Mesodermal cell (in vitro differentiated cells): ENCODE measurements at regions not wholly inside any gene's neighbourhood (a gene's known extent, or its start where the extent isn't known, plus 50 kb on each side); places are given as distances from the start of the nearest gene placed in this dataset.

ENCODE experiments used
- H3K27ac ChIP-seq: 2 replicates; pipeline ENCODE4 v1.7.0; 2013; ENCODE audit warnings: mild to moderate bottlenecking, low read depth, low read length, moderate library complexity; ENCODE audit not compliant: severe bottlenecking
- H3K36me3 ChIP-seq: 2 replicates; pipeline ENCODE4 v1.7.1; 2013; ENCODE audit warnings: mild to moderate bottlenecking, low read length, moderate library complexity; ENCODE audit not compliant: control insufficient read depth, insufficient read depth
- H3K4me1 ChIP-seq: one replicate; pipeline ENCODE4 v1.7.1; 2013; ENCODE audit warnings: mild to moderate bottlenecking, low read length; ENCODE audit not compliant: insufficient read depth, control insufficient read depth, poor library complexity, severe bottlenecking
- H3K4me3 ChIP-seq: 2 replicates; pipeline ENCODE4 v1.7.0; 2013; ENCODE audit warnings: low read length, control low read depth, mild to moderate bottlenecking; ENCODE audit not compliant: insufficient read depth, poor library complexity, severe bottlenecking; ENCODE audit errors: extremely low read depth
- H3K9me3 ChIP-seq: 2 replicates; pipeline ENCODE4 v1.7.1; 2013; ENCODE audit warnings: mild to moderate bottlenecking, low read length, moderate library complexity; ENCODE audit not compliant: control insufficient read depth
- WGBS, 2 experiments: methylation state at CpG; one replicate each; pipeline ENCODE4 v1.1.5; 2013; ENCODE audit warnings: missing lambda C conversion rate in 2 of 2; ENCODE audit not compliant: insufficient coverage in 2 of 2; 5-methylcytosine and 5-hydroxymethylcytosine counted together

DNA sequence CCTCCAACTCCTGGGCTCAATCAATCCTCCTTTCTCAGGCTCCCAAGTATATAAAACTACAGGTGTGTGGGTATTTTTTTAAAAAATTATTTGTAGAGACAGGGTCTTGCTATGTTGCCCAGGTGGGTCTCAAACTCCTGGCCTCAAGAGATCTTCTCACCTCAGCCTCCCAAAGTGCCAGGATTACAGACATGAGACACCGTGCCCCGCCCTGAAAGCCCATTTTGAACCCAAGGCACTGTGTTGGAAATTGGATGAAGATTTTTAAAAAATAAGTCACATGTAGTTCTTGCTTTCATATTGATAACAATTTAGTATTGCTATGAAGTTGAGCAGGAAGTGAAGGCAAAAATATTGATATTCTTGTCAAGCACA, 472.5 kb upstream of the TNP1 start:
- Histone ChIP-seq H3K9me3 (no peaks in the 10 kb centered on the region), H3K27ac (peak overlapping the region; percentile 86), H3K4me1 (peaks cover 21% of the 10 kb centered on the region), H3K4me3 (no peak overlapping the region), H3K36me3 (no peaks in the 10 kb centered on the region)
- WGBS, 2 experiments, result no CpG with 5 or more reads among the region's 2 CpGs

DNA sequence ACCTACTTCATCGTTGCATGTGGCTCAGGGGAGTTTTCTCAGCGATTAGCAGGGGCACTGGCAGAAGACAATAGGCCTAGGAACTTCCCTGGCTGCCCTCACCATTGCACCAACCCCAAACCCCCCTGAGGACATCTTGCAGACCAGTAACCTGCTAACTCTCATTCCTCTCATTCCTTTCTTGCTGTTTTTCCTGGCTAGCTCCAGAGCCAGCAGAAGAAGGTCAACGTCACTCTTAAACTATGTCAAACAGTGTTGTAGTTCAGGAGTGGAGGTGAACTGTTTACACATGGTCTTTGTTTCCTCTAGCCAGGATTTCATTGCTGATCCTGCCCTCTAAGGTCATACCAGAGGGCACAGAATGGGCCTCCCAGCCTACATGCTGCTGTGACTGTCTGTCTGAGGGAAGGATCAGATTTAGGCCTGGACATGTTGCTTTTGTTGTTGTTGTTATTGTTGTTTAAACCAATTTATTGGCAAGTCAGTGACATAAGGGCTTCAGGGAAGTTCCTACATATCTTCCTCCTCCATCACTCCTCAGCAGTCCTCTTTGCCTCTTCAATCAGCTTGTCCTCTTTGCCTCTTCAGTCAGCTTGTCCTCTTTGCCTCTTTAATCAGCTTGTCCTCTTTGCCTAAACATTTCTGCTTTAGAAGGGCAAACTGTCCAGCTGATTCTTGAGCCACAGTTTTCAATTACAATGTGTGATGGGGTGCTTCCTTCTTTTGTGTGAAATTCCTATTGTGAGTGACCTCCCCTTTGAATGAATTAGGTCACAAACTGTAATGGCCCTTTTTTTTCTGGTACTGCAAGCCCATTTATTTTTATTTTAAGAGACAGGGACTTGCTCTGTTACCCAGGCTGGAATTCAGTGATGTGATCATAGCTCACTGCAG, 471.9 kb upstream of the TNP1 start:
- H3K4me1 ChIP-seq, result peaks cover 18% of the 10 kb centered on the region
- H3K27ac ChIP-seq, result peak overlapping the region; percentile 86
- 41% methylated on average over 2 of the region's 3 CpGs; no CpG with 5 or more reads in 1 of the 2 experiments for WGBS, 2 experiments
- no peak overlapping the region for H3K4me3 ChIP-seq
- H3K9me3 ChIP-seq, result no peaks in the 10 kb centered on the region
- no peaks in the 10 kb centered on the region for H3K36me3 ChIP-seq

DNA sequence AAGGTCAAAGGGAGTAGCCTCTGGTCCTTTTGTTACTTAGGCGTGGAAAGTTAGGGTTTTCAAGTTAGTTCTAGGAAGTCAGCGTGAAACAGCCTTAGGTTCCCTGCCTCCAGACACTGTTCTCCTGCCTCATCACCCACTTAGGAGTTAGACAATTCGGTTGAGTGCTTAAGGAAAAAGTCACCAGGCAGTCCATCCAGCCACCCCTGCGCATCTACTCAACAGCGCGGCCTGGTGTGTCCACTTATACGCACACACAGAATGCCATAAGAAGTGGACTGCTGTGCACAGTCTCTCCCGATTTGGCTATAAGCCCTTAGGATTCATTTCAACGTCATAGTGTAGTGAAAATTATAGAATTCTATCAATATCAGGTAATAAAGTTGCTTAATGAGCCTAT, 470.8 kb upstream of the TNP1 start:
- Histone ChIP-seq H3K36me3 (no peaks in the 10 kb centered on the region), H3K9me3 (no peaks in the 10 kb centered on the region), H3K27ac (no peak overlapping the region), H3K4me1 (peaks cover 18% of the 10 kb centered on the region), H3K4me3 (no peak overlapping the region)
- 100% methylated on average over 6 to 7 of the region's 9 CpGs for WGBS, 2 experiments

DNA sequence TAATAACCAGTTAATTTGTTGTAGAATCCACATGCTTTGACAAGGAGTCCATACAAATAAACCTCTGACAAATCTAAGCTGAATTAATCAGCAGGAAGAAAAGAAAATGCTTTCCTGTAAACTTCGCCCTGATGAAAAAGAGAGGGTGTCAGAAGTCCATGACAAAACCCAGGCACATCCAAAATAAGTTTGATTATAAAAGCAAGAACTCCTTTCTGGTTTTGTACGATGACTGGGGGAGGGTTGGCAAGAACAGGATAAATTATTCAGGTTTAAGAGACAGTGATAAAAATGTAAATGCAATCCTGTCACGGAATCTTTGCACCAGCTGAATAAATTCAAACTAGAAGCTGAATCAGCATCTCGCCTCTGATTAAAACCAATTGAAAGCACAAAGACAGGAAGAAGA, 469.2 kb upstream of the TNP1 start:
- no peaks in the 10 kb centered on the region for H3K36me3 ChIP-seq
- H3K9me3 ChIP-seq, result peaks cover 4% of the 10 kb centered on the region
- H3K4me3 ChIP-seq, result no peak overlapping the region
- 90 to 94% methylated on average over 2 of the region's 4 CpGs for WGBS, 2 experiments
- H3K27ac ChIP-seq, result no peak overlapping the region
- H3K4me1 ChIP-seq, result peaks cover 14% of the 10 kb centered on the region

DNA sequence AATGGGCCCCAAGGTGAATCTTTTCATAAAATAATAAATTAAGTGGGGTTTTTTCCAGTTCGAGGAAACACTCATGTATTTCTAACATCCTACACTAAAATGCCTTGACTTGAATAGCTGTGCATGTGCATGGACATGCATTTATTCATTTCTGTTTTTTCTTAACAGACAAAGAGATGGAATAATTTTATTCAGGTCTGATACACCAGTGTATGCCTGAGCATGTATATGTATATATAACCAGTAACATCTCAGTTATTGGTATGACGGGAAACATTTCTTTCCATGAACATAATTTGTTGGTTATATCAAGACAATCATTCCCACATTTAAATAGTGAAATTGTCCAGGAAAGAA, 468.7 kb upstream of the TNP1 start:
- WGBS, 2 experiments, result no CpG with 5 or more reads among the region's 2 CpGs
- Histone ChIP-seq H3K4me3 (no peak overlapping the region), H3K9me3 (peaks cover 6% of the 10 kb centered on the region), H3K36me3 (no peaks in the 10 kb centered on the region), H3K27ac (no peak overlapping the region), H3K4me1 (peaks cover 14% of the 10 kb centered on the region)

DNA sequence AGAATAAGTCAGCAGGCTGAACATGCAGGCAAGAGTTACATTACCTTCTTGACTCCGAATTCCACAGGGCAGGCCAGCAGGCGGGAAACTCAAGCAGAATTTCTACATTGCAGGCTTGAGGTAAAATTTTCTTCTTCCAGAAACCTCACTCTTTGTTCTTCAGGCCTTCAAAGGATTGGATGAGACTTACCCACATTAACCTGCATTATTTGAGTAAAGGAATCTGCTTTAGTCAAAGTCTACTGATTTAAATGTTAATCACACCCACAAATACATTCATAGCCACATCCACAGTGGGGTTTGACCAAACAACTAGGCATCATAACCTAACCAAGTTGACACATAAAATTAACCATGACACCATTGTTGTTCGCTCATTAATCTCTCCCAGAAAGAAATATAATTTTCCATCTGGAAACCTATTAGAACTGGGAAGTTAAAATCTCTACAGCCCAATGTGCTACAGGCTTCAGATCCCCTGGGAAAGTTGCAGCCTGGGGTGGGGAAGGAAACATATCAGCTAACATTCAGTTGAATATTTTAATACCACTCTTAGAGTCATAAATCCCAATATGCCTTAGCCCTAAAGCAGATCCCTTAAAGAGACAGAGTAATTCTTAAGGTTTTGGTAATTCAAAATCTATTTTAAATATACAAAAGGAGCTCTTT, 468.2 kb upstream of the TNP1 start:
- Histone ChIP-seq H3K4me3 (no peak overlapping the region), H3K27ac (no peak overlapping the region), H3K9me3 (peaks cover 6% of the 10 kb centered on the region), H3K36me3 (no peaks in the 10 kb centered on the region), H3K4me1 (peaks cover 14% of the 10 kb centered on the region)
- 93 to 100% methylated on average over 2 of the region's 3 CpGs for WGBS, 2 experiments

DNA sequence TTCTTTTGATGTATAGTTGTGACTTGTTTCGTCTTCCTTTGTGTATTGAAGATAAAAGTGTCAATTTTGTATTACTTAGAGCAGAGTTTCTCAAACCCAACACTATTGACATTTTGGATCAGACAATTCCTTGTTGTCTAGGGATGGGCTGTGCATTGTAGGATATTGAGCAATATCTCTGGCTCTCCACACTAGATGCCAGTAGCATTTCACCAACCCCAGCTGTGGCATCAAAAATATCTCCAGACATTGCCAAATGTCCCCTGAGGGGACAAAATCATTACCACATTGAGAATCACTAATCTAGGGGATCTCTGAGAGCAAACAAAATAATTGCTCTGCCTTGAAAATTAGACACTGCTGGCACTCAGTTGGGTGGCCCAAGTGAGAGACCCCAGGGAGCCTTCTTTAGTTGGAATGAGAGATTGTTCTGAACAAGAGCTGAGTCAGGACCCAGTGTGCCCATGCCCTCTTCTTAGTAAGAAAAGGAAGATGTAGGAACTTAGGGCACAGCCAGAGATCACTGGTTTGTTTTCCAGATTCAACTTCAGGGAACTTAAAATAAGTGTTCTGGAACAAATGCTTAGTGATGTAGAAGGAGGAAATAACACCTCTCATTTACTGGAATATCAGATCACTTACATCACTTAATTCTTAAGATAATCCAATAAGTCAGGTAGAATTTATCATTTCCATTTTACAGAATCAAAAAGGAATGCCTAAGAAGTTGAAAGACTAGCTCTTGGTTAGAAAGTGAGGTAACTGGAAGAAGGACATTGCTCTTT, 466.6 kb upstream of the TNP1 start:
- Histone ChIP-seq H3K9me3 (peaks cover 6% of the 10 kb centered on the region), H3K36me3 (no peaks in the 10 kb centered on the region), H3K4me1 (peaks cover 3% of the 10 kb centered on the region), H3K27ac (no peak overlapping the region), H3K4me3 (no peak overlapping the region)
- WGBS, 2 experiments, result no CpG with 5 or more reads among the region's 1 CpG

DNA sequence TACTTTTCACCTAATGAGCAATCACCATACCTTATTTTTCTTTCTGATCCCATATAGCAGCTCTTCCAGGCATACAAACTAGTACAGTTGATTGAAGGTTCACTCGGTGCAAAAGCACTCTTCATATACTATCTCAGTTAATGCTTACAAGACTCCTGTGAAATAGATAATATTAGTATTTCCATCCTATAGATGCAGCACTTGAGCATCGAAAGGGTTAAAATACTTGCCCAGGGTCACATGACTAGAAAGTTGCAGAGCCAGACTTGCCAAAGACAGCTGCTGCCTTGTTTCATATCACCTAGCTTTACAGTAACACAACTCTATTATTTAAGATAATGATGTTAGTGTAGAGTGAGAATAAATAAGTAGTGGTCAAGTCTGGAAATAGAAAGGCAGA, 466.0 kb upstream of the TNP1 start:
- no peaks in the 10 kb centered on the region for H3K4me1 ChIP-seq
- H3K4me3 ChIP-seq, result no peak overlapping the region
- peaks cover 6% of the 10 kb centered on the region for H3K9me3 ChIP-seq
- no peaks in the 10 kb centered on the region for H3K36me3 ChIP-seq
- no CpG with 5 or more reads among the region's 2 CpGs for WGBS, 2 experiments
- H3K27ac ChIP-seq, result no peak overlapping the region

DNA sequence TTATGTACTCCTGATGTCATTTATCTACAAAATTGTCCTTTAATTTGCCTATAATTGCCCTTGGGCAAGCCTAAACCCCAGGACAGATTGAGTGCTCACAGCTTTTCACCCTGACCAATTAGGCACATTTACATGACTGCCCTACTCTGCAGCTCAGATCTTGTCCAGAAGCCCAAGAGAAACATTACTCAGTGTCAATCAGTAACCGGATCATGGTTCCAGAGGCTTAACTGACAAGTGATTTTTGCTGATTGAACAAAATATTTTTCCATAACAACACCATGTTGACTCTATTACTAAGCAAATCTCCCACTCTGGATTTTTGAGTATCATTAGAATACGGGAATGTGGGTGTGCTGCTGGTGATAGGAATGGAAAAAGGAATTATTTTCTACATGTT, 465.4 kb upstream of the TNP1 start:
- peaks cover 6% of the 10 kb centered on the region for H3K9me3 ChIP-seq
- no peaks in the 10 kb centered on the region for H3K36me3 ChIP-seq
- no peak overlapping the region for H3K27ac ChIP-seq

DNA sequence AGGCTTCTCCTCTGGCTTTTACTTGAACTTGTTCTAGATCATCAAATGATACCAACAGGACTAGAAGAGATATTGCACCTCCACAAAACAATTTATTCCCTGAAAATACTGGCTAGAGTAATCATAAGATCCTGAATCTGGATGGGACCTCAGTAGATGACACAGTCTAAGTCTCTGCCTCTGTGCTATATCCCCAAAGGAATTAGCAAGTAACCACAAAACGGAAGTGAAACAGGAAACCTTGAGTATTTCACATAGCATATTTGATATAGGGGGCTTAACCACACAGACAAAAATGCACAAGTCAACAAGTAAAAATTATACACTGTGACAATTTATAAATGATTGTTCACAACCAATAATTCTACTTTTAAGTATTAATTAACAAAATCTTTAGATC, 456.9 kb upstream of the TNP1 start:
- Histone ChIP-seq H3K27ac (no peak overlapping the region), H3K36me3 (no peaks in the 10 kb centered on the region), H3K9me3 (peaks cover 12% of the 10 kb centered on the region), H3K4me1 (no peaks in the 10 kb centered on the region), H3K4me3 (no peak overlapping the region)
- WGBS, 2 experiments, result no CpG with 5 or more reads among the region's 1 CpG

More for the DNA sequence above, 465.4 kb upstream of the TNP1 start:
- no CpG with 5 or more reads among the region's 2 CpGs for WGBS, 2 experiments
- Histone ChIP-seq H3K4me1 (no peaks in the 10 kb centered on the region), H3K4me3 (no peak overlapping the region)
